AG08396 (cell line): ENCODE measurements at regions not wholly inside any gene's neighbourhood (a gene's known extent, or its start where the extent isn't known, plus 50 kb on each side); places are given as distances from the start of the nearest gene placed in this dataset.
"Not testable (repeated sequence)": the region's sequence is repeated elsewhere in the genome, so short reads cannot be mapped to it uniquely, and the experiment has no call there.

Source experiments
- DNase-seq: peaks from one replicate; pipeline ENCODE4 v3.0.0; 2012; ENCODE audit warnings: low spot score, mixed read lengths

DNA sequence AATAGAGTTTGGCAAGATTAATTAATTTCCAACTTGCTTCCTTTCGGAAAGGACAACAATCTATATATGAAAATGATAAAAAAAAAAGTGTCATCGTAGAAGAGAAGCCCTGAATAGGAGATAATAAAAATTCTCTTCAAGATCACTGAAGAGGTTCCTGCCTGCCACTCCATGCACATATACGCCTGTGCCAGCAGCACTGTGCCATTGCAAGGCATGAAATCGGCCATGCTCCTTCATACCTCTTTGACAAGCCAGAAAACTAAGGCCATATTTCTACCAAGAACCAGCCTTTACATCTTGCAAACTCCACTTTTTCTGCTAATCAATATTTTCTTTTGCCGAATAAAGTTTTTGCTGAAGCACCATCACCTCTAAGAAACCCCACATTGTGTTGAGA lies 365.5 kb downstream of the CXXC4 start:
- no peak for DNase-seq

DNA sequence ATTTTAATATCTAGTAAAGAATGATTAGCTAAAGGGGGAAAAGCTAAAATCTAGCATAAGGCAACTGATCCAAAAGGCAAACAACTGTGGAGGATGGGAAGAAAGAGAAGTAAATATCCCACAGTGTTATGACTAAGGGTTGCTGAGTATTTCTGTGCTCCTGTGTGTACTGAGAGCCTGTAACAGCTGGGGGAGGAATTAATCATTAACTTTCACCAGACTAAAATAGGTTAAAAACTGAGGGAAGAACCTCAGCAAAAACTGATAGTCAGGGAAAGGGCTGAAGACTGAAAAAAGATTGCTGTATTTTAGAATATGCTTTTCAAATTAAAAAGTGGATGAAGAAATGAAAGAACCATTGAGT lies 365.9 kb downstream of the CXXC4 start:
- no peak for DNase-seq

DNA sequence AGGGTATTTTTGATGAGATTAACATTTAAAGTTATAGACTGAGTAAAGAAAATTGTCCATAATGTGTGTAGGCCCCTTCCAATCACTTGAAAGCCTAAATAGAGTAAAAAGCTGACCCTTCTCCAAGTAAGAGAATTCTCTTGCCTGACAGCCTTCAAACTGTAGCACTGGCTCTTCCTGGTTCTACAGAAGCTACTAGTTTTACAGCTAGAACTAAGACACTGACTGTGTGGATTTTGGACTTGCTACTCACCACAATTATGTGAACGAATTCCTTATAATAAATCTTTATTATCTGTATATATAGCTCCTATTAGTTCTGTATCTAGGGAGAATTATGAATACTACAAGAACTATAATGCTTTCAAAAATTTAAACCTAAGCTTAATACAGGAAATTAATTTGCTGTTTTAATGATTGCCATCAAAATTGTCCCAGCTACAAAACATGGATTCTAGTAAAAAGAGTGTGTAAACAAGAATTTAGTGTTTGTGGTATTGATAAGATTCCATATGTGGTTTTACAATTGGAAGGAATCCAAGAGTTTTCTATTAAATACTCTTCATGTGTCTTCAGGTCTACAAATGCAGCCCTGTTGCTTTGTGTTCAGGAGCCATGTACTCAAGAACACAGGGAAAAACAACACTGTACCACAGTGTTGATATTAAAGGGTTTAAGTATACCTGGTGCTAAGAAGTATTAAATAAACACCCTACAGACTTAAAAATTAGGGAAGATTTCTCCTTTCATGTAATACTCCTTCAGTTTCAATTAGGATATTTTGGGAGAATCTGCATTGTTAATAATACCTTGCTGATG lies 366.5 kb downstream of the CXXC4 start:
- no peak for DNase-seq

DNA sequence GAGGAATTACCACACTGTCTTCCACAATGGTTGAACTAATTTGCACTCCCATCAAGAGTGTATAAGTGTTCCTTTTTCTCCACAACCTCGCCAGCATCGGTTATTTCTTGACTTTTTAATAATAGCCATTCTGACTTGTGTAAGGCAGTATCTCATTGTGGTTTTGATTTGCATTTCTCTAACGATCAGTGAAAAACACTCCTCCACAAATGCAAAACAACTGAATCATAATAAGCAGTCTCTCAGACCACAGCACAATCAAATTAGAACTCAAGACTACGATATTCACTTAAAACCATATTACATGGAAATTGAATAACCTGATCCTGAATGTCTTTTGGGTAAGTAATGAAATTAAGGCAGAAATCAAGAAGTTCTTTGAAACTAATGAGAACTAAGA lies 371.7 kb downstream of the CXXC4 start:
- DNase-seq, result no peak

DNA sequence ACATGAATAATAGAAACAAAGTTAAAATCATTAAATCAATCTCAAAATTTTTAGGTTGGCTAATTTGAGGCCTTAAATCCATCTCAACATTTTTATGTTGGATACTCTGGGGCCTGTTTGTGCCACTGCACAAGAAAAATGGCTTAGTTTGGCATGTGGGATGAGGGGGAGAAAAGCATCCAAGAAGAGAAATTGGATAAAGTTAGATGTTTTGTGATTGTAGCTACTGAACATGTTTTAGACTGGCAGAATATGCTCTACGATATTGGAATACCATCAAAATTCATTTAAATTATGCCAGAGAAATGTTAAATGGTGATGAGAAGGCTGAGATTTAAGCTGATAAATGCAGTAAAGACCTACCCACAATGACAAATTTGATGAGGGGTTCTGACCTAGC lies 376.9 kb downstream of the CXXC4 start:
- DNase-seq, result no peak

DNA sequence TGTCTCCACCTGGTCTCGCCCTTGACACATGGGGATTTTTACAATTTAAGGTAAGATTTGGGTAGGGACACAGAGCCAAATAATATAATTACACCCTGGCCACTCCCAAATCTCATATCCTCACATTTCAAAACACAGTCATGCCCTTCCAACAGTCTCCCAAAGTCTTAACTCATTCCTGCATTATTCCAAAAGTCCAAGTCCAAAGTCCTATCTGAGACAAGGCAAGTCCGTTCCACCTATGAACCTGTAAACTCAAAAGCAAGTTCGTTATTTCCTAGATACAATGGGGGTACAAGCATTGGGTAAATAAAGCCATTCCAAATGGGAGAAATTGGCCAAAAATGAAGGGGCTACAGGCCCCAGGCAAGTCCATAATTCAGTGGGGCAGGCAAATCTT lies 380.8 kb downstream of the CXXC4 start:
- no peak for DNase-seq

DNA sequence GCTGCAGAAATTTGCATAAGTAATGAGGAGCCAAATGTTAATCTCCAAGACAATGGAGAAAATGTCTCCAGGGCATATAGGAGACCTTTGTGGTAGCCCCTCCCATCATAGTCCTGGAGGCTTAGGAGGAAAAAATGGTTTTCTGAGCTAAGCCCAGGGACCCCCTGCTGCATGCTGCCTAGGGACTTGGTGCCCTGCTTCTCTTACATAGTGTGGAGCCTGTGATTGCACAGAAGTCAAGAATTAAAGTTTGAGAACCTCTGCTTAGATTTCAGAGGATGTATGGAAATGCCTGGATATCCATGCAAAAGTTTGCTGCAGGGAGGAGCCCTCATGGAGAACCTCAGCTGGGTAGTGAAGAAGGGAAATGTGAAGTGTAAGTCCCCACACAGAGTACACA lies 379.4 kb upstream of the TACR3 start:
- DNase-seq, result no peak

DNA sequence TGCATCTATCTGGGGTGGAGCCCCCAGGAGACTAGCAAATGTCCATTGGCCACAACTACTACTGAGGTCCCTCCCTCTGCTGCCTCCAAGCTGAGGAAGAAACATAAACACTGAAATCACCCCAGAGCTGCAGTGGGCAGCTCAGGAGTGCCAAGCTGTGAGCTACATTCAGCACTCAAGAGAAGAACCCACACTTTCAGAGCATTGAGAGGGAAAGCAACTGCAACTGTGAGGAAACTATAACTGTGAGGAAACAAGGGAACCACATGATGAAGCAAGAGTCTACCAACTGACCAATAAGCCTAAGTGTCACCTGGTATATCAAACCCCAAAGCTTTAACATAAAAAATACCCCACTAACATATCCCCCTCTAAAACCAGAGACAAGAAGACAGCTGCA lies 373.5 kb upstream of the TACR3 start:
- DNase-seq, result no peak

DNA sequence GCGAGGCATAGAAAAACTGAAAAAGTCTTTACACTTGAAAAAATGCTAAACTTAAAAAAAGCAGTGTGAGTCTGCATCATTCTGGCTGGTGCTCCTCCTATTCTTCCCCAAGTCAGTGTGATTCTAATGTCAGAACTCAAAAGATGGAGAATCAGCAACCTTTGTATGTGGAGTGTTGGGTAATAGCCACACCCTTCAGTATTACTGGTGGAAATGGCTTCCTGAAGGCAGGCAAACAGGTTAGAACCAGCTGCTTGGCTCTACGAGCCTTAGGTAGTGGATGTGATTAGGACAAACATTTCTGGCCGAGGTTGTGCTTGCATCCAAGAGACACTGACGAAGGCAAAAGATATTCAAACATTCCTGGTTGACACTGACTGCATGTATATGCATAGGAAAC lies 353.4 kb upstream of the TACR3 start:
- DNase-seq, result no peak

DNA sequence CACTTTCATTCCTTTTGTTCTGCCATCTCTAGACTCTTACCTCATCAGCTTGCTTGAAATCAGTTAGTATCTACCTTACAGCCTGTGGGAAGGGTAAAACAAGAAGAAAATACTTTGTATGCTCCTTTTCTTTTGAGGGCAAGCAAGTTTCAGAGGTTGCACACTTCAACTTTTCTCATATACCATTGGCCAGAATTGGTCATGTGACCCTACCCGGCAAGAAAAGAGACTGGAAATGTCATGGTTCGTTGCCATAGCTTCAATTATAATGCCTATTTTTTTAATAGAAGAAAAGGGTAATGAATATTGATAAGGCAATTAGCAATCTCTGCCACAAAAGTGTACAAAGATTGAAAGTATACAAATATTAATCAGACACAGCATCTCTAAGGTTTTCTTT lies 346.7 kb upstream of the TACR3 start:
- DNase-seq, result no peak

DNA sequence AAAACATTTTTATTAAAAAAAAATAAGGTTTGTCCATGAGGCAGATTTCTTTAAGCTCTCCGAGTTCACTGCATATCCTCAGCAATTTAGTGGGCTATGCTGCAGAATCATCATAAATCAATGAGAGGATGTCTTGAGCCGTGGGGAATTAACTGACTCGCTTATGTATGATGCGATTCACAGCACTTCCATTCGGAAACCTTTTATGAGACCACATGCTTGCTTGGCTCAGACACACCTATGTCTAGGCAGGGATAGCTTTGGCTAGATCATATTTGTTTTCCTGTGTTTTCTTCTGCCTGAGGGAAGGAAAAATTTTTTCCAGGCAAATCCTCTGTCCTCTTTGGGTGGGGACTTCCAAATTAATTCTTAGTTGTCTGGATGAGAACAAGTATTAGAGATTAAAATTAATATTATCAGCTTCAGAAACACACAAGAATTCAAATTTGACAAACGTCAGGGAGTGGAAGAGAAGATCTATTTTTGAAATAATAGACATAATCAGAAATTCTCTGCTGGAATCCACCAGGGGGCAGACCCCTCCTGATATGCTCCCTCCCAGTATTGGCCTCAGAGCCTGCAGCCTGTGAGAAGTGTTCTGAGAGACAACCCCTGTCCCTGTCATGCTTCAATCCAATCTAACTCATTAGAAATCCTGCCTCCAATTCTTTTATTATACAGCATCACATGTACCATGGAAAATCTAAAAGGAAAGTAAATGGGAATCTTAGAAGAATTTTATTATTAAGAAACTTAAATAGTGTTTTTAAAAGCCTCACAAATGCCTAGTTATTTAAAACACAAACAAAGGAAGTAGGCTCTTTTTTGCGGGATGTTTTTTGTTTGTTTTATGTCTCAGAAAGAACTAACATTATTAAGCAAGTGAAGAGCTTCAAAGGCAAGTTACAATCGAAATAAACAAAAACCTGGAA lies 345.1 kb upstream of the TACR3 start:
- peak; percentile 2 for DNase-seq

DNA sequence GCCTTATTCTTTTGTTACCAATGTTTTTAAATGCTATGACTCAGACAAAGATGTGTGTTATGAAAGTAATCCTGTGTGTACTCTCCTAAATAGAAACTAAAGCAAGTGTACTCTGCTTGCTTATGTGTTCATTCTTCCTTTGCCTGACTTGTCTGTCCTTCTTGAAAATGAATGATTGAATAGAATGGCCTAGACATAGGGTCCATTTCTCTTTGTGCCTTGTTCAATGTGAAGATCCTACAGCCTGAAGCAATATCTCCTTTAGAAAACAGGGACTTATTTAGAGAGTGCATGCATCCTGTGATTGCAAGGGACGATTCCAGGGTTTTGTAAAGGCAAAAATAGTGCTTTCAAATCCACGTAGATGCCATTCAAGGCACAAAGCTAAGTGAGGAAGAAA lies 343.6 kb upstream of the TACR3 start:
- no peak for DNase-seq

DNA sequence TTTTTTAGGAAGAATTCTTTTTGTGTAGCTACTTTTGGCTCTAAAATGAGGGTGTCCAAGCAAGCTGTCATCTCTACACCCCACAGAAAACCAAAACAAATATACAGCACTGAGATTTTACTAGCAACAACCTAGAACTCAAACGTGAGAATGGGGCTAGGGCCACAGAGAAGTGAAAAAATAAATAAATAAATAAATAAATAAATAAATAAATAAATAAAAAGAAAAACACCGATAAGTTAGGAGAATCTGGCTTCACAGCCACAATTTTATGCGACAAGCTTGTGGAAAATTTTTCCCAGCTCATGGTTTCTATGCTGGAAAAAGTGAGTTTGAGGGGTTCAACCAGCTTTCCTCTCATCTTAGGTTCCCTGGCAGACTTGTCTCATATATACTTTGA lies 324.6 kb upstream of the TACR3 start:
- no peak for DNase-seq

DNA sequence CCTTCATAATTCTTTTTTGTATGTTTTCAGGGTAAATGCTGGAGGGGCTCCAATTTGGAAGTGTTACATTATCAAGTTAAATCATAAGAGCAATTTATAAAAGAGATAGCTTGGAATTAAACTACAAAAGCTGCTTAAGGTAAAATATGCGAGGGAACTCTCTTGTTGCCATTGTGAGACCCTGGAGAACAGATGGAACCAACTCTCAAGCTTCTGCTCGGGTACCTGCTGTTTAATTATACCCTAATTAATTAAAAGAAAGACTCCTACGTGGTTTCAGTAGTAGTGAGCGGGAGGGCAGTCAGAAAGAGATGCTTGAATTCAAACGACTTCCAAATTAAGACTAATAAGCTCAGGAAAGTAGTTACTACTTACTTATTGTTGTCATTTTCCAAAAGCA lies 313.1 kb upstream of the TACR3 start:
- DNase-seq, result no peak

DNA sequence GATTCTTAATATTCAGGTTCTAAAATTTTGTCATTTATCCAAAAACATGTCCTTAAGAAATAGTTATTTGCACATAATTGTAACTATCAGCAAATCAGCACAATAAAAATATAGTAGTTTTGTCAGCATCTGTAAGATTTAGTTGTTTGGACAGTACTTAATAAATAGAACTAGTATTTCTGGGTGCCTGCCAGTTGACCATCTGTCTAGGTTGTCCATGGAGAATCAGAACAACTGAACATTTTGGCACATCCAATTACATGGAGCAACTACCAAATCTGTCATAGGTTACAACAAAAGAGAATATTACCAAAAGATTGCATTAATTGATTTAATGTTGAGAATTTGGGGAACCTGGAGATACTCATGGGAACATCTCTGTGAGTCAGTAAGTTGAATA lies 305.5 kb upstream of the TACR3 start:
- DNase-seq, result no peak

DNA sequence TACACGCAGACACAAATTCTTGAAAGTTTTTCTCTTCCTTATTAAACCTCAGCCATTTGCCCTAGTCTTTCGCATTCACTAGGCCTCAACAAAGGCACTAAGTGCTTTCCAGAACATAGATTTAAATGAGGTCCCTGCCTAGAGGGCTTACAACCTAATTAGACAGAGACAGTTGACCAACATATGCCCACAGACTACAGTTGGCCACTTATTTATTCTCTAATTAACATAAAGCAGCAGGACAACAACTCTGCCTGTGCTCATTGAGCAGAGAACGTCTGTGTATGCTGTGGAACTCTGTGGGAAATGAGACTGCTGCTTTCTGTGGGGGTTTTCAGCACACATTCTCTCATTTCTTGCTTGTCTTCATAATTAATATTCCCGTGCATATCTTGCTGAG lies 303.0 kb upstream of the TACR3 start:
- DNase-seq, result no peak

DNA sequence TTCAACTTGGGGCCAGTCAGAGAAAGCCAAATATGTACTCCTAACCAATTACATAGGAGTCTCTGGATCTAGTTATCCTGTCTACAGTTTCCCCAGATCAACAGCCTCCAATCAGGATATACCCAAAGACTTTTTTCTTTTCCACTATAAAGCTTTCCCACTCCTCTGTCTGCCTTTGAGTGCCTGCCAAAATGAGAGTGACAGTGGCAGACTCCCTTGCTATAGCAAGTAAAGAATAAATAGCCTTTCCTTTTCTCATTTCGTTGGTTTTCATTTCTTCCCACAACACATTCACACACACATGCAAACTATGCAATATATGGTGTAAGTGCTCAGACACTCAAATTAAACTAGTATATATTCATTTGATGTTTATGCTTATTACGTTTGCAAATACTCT lies 302.4 kb upstream of the TACR3 start:
- no peak for DNase-seq

DNA sequence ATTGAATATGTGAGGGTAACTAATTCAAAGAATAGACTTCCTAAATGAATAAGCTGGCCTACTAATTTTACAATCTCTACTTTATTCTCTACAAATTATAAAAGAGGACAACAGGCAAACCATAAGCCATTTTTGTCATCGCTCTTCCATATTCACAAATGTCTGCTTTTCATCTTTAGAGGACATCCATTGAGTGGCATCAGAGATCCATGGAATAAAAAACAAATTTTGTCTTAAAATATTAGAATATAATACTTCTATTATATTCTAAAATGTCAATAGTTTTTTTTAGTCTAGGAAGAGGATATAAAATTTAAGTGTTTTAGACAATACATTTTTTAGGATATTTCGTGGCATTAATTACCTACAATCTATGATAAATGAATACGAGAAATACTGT lies 300.9 kb upstream of the TACR3 start:
- no peak for DNase-seq

DNA sequence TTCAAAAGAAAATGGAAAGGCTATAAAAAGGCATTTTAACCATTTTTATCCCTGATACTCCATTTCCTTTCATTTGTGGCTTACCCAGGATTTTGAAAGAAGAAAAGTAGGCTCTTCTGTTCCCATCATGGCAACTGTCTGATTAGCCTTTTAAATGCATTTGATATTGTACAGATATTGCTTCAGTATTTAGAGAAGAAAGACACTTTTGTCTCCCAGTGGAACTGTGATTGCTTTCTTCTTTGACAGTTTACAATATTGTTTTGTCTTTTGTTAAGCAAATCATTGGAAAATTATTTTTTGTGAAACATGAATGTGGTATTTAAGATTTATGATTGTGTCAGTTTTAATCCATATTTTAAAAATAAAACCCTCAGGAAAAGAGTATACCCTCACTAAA lies 297.4 kb upstream of the TACR3 start:
- no peak for DNase-seq

DNA sequence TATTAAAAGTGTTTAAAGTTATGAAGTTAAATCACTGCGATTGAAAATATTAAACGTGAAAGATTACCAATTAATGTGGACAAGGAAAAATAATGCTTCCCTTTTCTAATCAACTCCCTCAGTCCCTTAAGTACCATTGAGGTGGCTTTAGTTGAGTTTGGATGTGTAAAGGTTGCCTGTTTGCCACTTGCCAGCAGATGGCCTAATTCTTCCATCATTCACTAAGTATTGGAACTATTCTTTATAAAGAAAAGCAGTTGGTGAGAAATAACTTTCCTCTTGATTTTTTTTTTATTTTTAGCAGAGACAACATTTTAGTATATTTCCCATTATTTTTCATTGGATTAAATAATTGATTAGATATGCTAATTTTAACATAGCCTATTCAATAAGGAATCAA lies 295.9 kb upstream of the TACR3 start:
- no peak for DNase-seq

DNA sequence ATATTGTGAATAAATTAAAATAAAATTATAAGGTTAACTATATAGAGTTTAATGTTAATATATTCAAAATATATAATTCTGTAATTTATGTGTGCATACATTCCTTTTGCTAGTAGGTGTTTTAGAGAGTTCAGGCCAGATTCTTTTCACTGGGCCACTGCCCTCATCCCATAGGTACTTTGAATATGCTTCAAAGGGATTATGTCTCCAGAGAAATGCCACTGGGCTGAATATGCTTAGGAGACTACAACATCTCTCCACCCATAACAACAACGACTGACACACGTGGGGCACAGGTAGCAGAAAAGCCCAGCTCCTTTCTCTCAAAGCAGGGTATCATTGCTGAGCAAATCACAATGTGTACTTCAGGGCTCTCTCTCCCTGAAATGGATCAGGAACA lies 290.9 kb upstream of the TACR3 start:
- DNase-seq, result no peak

DNA sequence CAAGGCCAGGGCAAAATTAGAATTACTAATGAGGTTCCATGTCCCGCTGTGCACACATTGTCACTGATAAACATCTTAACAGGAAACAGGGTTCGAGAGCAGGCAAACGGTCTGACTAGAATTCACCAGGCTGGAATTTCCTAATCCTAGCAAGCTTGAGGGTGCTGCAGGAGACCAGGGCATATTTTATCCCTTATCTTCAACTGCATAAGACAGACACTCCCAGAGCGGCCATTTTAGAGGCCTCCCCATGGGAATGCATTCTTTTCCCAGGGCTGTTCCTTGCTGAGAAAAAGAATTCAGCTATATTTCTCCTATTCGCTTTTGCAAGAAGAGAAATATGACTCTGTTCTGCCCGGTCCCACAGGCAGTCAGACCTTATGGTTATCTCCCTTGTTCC lies 282.5 kb upstream of the TACR3 start:
- DNase-seq, result not testable (repeated sequence)

DNA sequence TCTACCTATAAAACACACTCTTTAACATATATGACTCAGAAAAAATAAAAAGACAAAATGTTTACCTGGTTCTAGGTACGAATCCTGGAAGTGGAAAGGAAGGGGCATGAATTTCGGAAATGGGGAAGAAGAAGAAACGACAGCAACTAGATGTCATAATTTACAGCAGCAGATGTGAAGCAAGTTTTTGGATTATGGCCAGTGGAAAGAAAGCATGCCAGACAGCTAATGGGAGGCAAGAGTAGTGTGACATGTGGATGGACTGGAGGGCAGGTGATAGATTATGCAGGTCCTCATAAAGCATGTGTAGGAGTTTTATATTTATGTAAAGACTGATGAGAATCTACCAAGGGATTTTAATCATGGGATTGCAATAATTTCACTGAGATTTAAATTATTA lies 279.0 kb upstream of the TACR3 start:
- DNase-seq, result no peak

DNA sequence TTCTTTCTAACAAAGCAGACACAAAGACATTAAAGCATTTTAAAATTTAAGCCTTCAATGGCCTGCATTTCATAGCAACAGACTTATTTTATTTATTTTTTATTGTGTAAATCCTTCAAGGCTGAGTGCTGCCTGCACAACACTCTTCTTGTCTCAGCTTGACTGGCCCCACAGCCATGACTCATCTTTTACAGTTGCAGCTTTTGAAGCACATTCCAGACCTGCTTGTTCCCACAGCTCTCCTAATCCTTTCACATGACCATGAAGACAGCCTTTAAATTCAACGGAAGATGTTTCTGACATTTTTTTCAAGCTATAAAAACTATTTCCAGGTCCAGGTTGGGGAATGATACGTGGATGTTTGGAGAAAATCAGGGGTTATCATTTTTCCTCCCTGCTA lies 276.9 kb upstream of the TACR3 start:
- peak; percentile 4 for DNase-seq
